Endothelial cell of umbilical vein (primary cell): ENCODE measurements at regions not wholly inside any gene's neighbourhood (a gene's known extent, or its start where the extent isn't known, plus 50 kb on each side); places are given as distances from the start of the nearest gene placed in this dataset.

Source experiments
- CTCF ChIP-seq, 2 donors: IDR thresholded peaks; 1 replicate in 1 of 2; 2 replicates in 1 of 2; pipeline ENCODE4 v1.5.1; 2011; ENCODE audit warnings: low read length in 2 of 2, mild to moderate bottlenecking in 2 of 2, moderate library complexity in 2 of 2, control low read depth in 1 of 2, inconsistent platforms in 1 of 2, low read depth in 1 of 2; ENCODE audit not compliant: insufficient read depth in 1 of 2; ENCODE audit errors: extremely low read depth in 1 of 2
- EZH2 ChIP-seq: IDR thresholded peaks from 2 replicates; pipeline ENCODE4 v1.6.1; 2012; ENCODE audit warnings: borderline replicate concordance, low read depth, mild to moderate bottlenecking, moderate library complexity, low read length, inconsistent platforms; ENCODE audit not compliant: severe bottlenecking
- FOS ChIP-seq: IDR thresholded peaks from 2 replicates; pipeline ENCODE4 v1.6.1; 2011; ENCODE audit warnings: mild to moderate bottlenecking, low read length, moderate library complexity, borderline replicate concordance; ENCODE audit not compliant: insufficient read depth
- GATA2 ChIP-seq: IDR thresholded peaks from 2 replicates; pipeline ENCODE4 v1.7.0; 2011; ENCODE audit warnings: low read depth, mild to moderate bottlenecking, moderate library complexity, mixed read lengths, low read length; ENCODE audit not compliant: insufficient read length, insufficient read depth
- JUN ChIP-seq: IDR thresholded peaks from 2 replicates; pipeline ENCODE4 v1.6.1; 2011; ENCODE audit warnings: borderline replicate concordance, low read depth; ENCODE audit not compliant: insufficient read length, insufficient read depth
- MAX ChIP-seq: IDR thresholded peaks from 2 replicates; pipeline ENCODE4 v1.6.1; 2011; ENCODE audit not compliant: insufficient read depth, insufficient read length
- MYC ChIP-seq: IDR thresholded peaks from one replicate; pipeline ENCODE4 v1.6.1; 2011; ENCODE audit warnings: mild to moderate bottlenecking, low read depth, low read length
- POLR2A ChIP-seq: IDR thresholded peaks from 2 replicates; pipeline ENCODE4 v1.6.1; 2012; ENCODE audit warnings: low read depth, mild to moderate bottlenecking, control low read depth, low read length
- POLR2AphosphoS5 ChIP-seq: IDR thresholded peaks from 2 replicates; pipeline ENCODE4 v1.6.1; 2012; ENCODE audit warnings: low read depth, mild to moderate bottlenecking, control low read depth, low read length, moderate library complexity; ENCODE audit not compliant: insufficient read depth

- TF ChIP-seq EZH2 (no peak), POLR2A (no peak), CTCF (IDR thresholded peaks at IDR 0.05; ENCODE audit: extremely low read depth in 1 of 2, insufficient read depth in 1 of 2, low read depth in 1 of 2, low read length in 2 of 2) (no peak), MAX (no peak), POLR2AphosphoS5 (no peak), JUN (no peak), MYC (no peak), GATA2 (no peak), FOS (no peak)
Observed at GRCh38 chr5:66425842-66426241, 170.4 kb upstream of the MAST4 start.
